GM23338 (cell line): ENCODE measurements at regions not wholly inside any gene's neighbourhood (a gene's known extent, or its start where the extent isn't known, plus 50 kb on each side); places are given as distances from the start of the nearest gene placed in this dataset.

ENCODE experiments used
- ATAC-seq: fragments of 200-7000 bp; cut with Tn5 transposase; 3 replicates; pipeline ENCODE4 v1.9.1; 2020
- DNase-seq: peaks from one replicate; pipeline ENCODE4 v3.0.0-alpha.2; 2015; ENCODE audit warnings: low spot score
- H2AFZ ChIP-seq: fragments of 200-600 bp; sonication (generic); 2 replicates; pipeline ENCODE4 v1.8.0; 2016; ENCODE audit warnings: antibody characterized with exemption, mild to moderate bottlenecking, moderate library complexity
- H3F3A ChIP-seq: fragments of 200-600 bp; sonication (generic); replicated peaks from 2 replicates; pipeline ENCODE4 v1.8.0; 2017; ENCODE audit warnings: antibody characterized with exemption, mixed run types, low read depth
- H3K27ac ChIP-seq: fragments of 200-600 bp; sonication (generic); 2 replicates; pipeline ENCODE4 v1.6.1; 2016; ENCODE audit warnings: low read depth
- H3K27me3 ChIP-seq: fragments of 200-600 bp; sonication (generic); 2 replicates; pipeline ENCODE4 v1.8.0; 2016; ENCODE audit warnings: mild to moderate bottlenecking, mixed run types, moderate library complexity; ENCODE audit not compliant: insufficient read depth
- H3K36me3 ChIP-seq: fragments of 200-600 bp; sonication (generic); 2 replicates; pipeline ENCODE4 v1.8.0; 2016; ENCODE audit warnings: mild to moderate bottlenecking; ENCODE audit not compliant: insufficient read depth
- H3K4me1 ChIP-seq: fragments of 200-600 bp; sonication (generic); 2 replicates; pipeline ENCODE4 v1.8.0; 2016; ENCODE audit warnings: mild to moderate bottlenecking, moderate library complexity; ENCODE audit not compliant: insufficient read depth
- H3K4me2 ChIP-seq: fragments of 200-600 bp; sonication (generic); 2 replicates; pipeline ENCODE4 v1.7.1; 2017; ENCODE audit warnings: mixed run types
- H3K4me3 ChIP-seq: fragments of 200-600 bp; sonication (generic); 2 replicates; pipeline ENCODE4 v1.6.1; 2016; ENCODE audit warnings: mixed run types
- H3K79me2 ChIP-seq: fragments of 200-600 bp; sonication (generic); replicated peaks from 2 replicates; pipeline ENCODE4 v1.8.0; 2017; ENCODE audit warnings: mild to moderate bottlenecking; ENCODE audit not compliant: insufficient read depth
- H3K9me2 ChIP-seq: fragments of 200-600 bp; sonication (generic); 2 replicates; pipeline ENCODE4 v1.8.0; 2017; ENCODE audit not compliant: insufficient read depth
- H4K20me1 ChIP-seq: fragments of 200-600 bp; sonication (generic); replicated peaks from 2 replicates; pipeline ENCODE4 v1.8.0; 2017; ENCODE audit warnings: mild to moderate bottlenecking; ENCODE audit not compliant: insufficient read depth
- H3K27ac Mint-ChIP-seq: 2 replicates; pipeline ENCODE4 v1.8.0; 2020; ENCODE audit warnings: inconsistent platforms, mild to moderate bottlenecking, moderate library complexity, mixed read lengths
- H3K27me3 Mint-ChIP-seq: 3 replicates; pipeline ENCODE4 v1.8.0; 2022; ENCODE audit warnings: low read depth, mild to moderate bottlenecking, moderate library complexity, mixed read lengths, inconsistent platforms; ENCODE audit not compliant: insufficient read depth, poor library complexity
- H3K36me3 Mint-ChIP-seq: 3 replicates; pipeline ENCODE4 v1.8.0; 2021; ENCODE audit warnings: low read depth, mild to moderate bottlenecking, inconsistent platforms, moderate library complexity, mixed read lengths
- H3K4me1 Mint-ChIP-seq: 3 replicates; pipeline ENCODE4 v1.8.0; 2020; ENCODE audit warnings: mild to moderate bottlenecking, inconsistent platforms, mixed read lengths
- H3K4me3 Mint-ChIP-seq: 3 replicates; pipeline ENCODE4 v1.8.0; 2021; ENCODE audit warnings: moderate library complexity, mild to moderate bottlenecking, inconsistent platforms, mixed read lengths
- H3K9me3 Mint-ChIP-seq: 3 replicates; pipeline ENCODE4 v1.8.0; 2020; ENCODE audit warnings: moderate library complexity, mild to moderate bottlenecking, inconsistent platforms, mixed read lengths
- CREB1 ChIP-seq: fragments of 250-450 bp; sonication (Bioruptor Pico); IDR thresholded peaks from 2 replicates; pipeline ENCODE4 v1.5.0; 2020; ENCODE audit warnings: low read depth, mild to moderate bottlenecking, moderate library complexity
- CTCF ChIP-seq, 2 experiments: fragments of 200-600 bp in 1 of 2; sonication (generic) in 1 of 2; conservative IDR thresholded peaks; 2 replicates each; pipeline versions ENCODE4 v1.5.1 to v1.6.1; 2016 to 2017; ENCODE audit warnings: antibody characterized with exemption in 2 of 2, low read depth in 2 of 2, mild to moderate bottlenecking in 2 of 2, moderate library complexity in 1 of 2
- ETS1 ChIP-seq: IDR thresholded peaks from 2 replicates; pipeline ENCODE4 v1.6.1; 2016; ENCODE audit warnings: antibody characterized with exemption
- EZH2 ChIP-seq: fragments of 200-600 bp; sonication (generic); IDR thresholded peaks from one replicate; pipeline ENCODE4 v1.8.0; 2017; ENCODE audit warnings: antibody characterized with exemption, mild to moderate bottlenecking, low read depth; ENCODE audit not compliant: unreplicated experiment
- JUNB ChIP-seq: IDR thresholded peaks from one replicate; pipeline ENCODE4 v1.6.1; 2016; ENCODE audit warnings: antibody characterized with exemption; ENCODE audit not compliant: unreplicated experiment
- NANOG ChIP-seq: IDR thresholded peaks from 2 replicates; pipeline ENCODE4 v1.6.1; 2016; ENCODE audit warnings: antibody characterized with exemption, borderline replicate concordance
- POLR2AphosphoS5 ChIP-seq: IDR thresholded peaks from 2 replicates; pipeline ENCODE4 v1.6.1; 2016; ENCODE audit warnings: antibody characterized with exemption, low read depth
- REST ChIP-seq: IDR thresholded peaks from one replicate; pipeline ENCODE4 v1.6.1; 2018; ENCODE audit warnings: antibody characterized with exemption; ENCODE audit not compliant: unreplicated experiment
- ZNF114 ChIP-seq: fragments of 250-450 bp; sonication (Bioruptor Pico); IDR thresholded peaks from 2 replicates; pipeline ENCODE4 v1.5.0; 2020; ENCODE audit warnings: mild to moderate bottlenecking, moderate library complexity
- ZNF331 ChIP-seq: fragments of 250-450 bp; sonication (Bioruptor Pico); IDR thresholded peaks from 2 replicates; pipeline ENCODE4 v1.5.0; 2020; ENCODE audit warnings: low read depth, mild to moderate bottlenecking, moderate library complexity
- ZNF462 ChIP-seq: fragments of 250-450 bp; sonication (Bioruptor Pico); IDR thresholded peaks from 2 replicates; pipeline ENCODE4 v1.5.0; 2020; ENCODE audit warnings: mild to moderate bottlenecking, moderate library complexity

- H3F3A ChIP-seq: no peaks in the 10 kb centered on the region
- peaks cover 41% of the 10 kb centered on the region for H3K4me1 ChIP-seq
- Mint-ChIP-seq H3K4me3 (no peak overlapping the region), H3K27ac (no peak overlapping the region), H3K27me3 (peaks cover 2% of the 10 kb centered on the region), H3K36me3 (no peaks in the 10 kb centered on the region; the same call in 2 of the 3 replicates), H3K9me3 (no peaks in the 10 kb centered on the region), H3K4me1 (peaks cover 33% of the 10 kb centered on the region)
- no peaks in the 10 kb centered on the region for H3K79me2 ChIP-seq
- DNase-seq (no peak), ATAC-seq (no peak)
- no peak overlapping the region for H2AFZ ChIP-seq
- H3K27ac ChIP-seq: no peak overlapping the region
- H3K36me3 ChIP-seq: no peaks in the 10 kb centered on the region
- no peaks in the 10 kb centered on the region for H3K27me3 ChIP-seq
- no peaks in the 10 kb centered on the region for H4K20me1 ChIP-seq
- no peak overlapping the region for H3K4me2 ChIP-seq
- H3K9me2 ChIP-seq: peaks cover 11% of the 10 kb centered on the region
- H3K4me3 ChIP-seq: no peak overlapping the region
- TF ChIP-seq ZNF114 (no peak), CREB1 (no peak), REST (no peak), EZH2 (no peak), ZNF462 (CRISPR knock-in tag) (no peak), POLR2AphosphoS5 (no peak), CTCF (conservative IDR thresholded peaks at IDR 0.05; ENCODE audit: low read depth in 2 of 2) (no peak), NANOG (no peak), JUNB (no peak), ZNF331 (CRISPR knock-in tag) (no peak), ETS1 (no peak)
Observed at GRCh38 chr1:200230671-200231070, 179.2 kb downstream of the ZNF281 start.
